CD4-positive, alpha-beta T cell treated with Interleukin-6 at 100 ng/mL for 8 hours (primary cell): ENCODE measurements at regions not wholly inside any gene's neighbourhood (a gene's known extent, or its start where the extent isn't known, plus 50 kb on each side); places are given as distances from the start of the nearest gene placed in this dataset.
"Not testable (repeated sequence)": the region's sequence is repeated elsewhere in the genome, so short reads cannot be mapped to it uniquely, and the experiment has no call there.

Experiments used
- DNase-seq: peaks from one replicate; pipeline ENCODE4 v3.0.0-alpha.2; 2020; ENCODE audit warnings: mixed read lengths, low spot score

DNA sequence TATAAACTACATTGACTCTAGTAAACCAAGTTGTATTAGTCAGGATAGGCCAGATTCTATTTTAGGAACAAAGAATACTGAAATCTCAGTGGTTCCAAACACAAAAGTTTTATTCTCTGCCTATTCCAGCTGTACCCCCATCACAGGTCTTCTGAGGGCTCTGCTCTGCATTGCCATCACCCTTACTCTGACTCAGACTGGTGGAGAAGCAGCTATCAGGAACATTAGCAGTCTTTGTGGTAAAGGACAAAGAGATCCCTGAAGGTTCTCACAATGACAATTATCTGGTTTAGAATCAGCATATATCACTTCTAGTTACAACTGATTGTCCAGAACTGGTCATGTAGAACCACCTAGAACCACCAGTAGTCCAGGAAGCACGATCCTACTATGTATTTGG, 251.1 kb downstream of the GLUD2 start:
- no peak for DNase-seq

DNA sequence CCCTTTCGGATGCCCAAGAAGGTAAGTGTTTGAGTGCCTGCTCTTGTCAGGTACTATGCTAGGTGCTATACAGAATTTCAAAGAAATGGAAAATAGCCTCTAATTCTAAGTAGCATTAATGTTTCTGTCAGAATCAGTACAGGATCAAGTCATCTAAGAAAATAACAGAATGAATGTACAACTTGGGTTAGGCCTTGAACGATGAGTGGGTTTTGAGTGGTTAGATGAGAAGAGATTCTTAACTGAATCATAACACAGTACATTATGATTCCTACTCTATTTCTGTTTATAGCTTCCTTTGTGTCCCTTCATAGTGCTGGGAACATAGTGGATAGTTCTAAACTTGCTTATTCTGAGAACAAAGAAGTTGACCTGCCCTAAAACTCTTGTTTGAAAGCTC, 253.9 kb downstream of the GLUD2 start:
- DNase-seq: no peak

DNA sequence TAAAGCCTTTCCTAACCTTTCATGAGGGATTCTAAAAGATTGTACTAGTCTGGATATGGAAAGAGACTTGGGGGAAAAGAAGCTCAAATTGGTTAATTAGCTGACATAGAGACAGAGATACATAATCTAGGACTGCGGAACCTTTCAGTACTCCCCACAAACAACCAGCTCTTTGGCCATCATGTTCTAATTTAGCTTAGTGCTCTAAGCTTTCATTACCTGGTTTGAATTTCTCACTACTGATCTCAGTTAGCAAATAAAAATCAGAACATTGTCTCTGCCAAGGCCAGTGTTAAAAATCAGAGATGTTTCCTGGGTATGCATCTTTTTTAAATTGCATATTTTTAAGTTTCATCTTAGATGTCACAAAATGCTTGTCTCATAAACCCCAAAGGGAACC, 254.4 kb downstream of the GLUD2 start:
- DNase-seq: no peak

DNA sequence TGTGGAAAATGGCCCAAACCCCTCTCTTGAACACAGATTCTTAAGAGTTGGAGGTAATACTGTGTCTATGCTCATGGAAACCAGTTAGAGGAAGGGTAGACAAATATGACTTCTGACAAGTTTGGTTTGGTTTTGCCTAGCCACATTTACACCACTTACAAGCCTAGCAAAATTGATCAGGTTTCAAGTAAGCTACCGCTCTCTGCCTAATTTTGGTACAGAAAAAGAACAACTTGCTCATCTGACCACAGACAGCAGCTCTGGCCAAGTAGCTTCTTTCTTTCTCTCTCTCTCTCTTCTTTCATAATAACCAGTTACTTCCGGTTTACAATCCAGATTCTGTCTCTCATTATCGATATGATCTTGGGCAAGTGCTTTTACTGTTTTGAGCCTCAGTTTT, 260.0 kb downstream of the GLUD2 start:
- no peak for DNase-seq

DNA sequence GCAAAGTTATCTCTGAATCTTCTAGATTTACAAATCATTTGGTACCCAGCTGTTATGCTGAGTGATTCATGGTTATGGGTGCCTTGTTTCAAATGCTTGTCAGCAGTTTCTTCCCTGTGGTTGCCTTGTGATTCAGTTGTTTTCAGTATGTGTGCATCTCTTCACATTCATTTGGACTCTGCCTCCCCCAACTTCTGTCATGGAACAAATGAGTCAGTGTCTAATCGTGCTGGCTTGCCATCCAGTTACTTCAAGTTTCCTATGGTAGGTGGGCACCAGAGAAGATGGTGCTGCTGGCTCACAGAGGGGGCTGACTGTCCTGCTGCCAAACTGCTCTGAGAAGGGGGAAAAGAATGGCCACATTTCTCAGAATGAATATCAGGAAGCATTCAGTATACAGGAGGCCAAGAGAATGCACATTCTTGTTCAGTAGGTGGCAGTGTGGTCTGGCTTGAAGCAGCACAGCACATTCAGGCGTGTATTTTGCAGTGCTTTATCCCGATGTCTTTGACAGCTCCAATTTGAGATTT, 260.9 kb downstream of the GLUD2 start:
- DNase-seq: no peak

DNA sequence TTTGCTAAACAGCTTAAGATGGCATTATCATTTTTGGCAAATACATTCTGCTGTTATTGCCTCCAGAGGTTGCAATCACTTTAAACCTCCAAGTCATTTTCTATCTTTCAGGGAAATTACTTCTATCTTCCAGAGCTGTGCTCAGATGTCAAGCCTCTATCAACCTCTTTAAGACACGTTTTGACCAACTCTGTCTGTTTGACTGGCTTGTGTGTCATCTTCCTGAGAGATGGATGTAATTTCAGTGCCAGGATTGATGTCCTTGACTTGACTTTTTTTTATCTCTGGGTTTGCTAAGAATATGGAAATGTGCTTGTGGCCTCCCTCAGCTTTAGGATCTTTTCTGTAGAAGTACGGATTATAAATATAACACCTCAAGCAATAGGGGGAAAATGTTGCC, 263.4 kb downstream of the GLUD2 start:
- no peak for DNase-seq

DNA sequence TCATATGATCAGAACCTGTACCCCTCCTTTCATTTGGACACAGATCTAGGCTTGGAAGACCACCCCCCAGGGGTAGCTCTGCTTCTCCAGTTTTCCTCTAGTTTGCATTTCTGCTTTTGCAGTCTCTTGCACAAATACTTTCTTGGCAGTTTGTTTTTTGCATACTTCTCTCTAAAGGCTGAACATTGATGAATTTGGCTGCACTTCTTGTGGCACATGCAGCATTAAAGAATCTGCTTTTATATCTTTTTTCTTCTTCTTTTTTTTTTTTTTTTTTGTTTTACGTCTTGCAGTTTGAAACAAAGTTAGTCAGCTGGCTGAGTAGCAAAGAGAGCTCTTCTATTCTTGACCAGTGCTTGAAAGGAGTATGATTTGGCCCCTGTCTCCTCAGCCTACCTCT, 273.0 kb downstream of the GLUD2 start:
- DNase-seq: no peak

DNA sequence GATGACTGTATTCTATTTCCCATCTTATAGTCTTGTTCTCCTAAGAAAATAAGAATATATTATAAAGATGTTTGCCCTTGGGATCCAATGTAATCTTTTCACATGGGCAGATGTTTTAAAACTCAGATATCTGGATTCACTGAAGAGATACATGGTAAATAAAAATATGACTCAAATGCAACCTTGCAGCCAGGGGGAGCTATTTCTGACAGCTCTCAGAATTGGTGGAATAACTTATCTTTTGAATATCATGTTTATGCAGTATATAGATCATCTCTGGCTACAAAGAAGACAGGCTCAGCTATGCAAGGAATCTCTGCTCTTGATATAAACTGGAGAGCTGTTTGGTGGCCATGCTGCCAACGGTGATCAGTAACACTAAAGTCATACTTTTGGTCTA, 274.7 kb downstream of the GLUD2 start:
- no peak for DNase-seq

DNA sequence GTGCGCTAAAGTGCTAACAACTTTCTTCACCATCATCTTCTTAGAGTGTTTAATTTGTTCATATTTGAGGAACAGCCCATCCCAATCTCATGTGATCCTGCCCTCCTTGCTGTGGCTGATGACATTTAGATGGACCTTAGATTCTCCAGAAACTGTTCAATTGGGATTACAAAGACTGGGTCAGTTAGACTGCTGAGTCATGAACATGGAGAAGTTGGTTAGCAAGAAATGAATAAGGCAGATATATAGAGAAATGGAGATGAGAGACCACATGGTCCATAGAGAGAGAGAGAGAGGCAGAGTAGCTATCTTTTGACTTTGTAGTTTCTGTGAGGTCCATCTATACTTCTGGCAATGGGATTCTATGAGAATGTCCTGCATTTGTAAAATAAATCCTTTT, 275.9 kb downstream of the GLUD2 start:
- DNase-seq: no peak

DNA sequence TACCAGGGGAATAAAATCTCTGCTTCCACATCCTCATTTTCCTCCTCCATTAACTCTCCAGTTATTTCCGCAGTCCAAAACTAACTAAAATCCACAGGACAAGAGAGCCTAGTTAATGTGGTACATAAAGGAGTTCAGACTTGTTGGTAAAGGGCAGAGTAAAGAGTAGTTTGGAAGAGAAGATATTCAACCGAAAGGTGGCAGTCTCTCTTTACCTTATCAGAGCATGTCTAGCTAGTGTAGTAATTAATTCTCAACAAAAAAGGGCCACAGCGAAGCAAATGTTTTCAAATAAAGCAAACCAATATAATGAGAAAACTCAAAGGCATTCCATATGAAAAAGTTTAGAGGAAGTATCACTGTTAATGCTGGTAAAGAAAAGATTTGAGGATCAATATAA, 286.5 kb downstream of the GLUD2 start:
- DNase-seq: no peak

DNA sequence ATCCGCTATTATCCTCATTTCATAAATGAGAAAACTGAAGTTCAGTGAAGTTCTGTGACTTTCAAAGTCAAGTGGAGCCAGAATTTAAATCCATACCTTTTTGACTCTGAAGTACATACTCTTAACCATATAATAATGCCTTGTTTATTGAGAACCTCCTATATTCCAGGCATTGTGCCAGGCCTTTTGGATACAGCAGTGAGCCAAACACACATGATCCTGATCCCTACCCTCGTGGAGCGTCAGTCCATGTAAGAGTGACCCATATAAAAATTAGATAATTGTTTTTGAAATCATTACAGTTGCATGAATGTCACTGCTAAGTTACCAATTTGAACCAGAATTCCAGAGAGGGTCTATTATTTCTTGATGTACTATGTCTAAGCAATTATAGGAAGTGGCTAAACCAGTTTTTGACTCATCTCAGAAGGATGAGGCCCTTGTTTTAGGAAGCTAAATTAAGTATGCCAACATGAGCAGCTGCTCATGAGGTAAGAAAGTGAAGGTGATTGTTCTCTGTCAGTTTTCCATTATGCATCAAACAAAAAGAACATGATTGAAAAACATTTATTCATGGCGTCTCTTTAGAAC, 289.5 kb downstream of the GLUD2 start:
- no peak for DNase-seq

DNA sequence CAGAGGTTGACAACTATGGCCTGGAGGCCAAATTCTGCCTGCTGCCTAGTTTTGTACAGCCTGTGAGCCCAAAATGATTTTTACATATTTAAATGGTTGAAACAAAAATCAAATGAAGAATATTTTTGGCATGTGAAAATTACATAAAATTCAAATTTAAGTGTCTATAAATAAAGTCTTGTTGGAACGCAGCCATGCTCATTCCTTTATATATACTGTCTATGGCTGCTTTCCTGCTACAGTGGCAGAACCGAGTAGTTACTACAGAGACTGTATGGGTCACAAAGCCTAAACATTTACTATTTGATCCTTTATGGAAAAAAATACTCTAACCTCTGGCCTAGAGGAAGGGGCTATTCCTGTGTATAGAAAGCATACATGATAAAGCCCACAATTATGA, 290.4 kb downstream of the GLUD2 start:
- DNase-seq: no peak

DNA sequence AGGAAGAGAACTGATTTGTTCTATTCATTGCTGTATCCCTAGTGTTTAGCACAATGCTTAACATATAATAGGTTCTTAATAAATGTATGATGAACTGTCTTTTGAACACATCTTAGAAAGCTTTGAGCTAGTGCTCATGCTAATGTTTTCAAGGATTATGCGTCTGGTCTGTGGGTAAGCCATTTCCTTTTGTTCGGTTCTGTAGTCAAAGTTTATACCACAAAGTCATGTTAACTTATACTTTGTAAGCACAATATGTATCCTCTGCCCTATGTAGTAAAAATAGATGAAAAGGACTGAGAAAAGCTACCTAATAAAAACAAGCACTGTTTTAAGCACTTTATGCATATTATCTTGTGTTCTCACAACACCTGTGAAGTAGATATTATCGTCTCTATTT, 301.9 kb downstream of the GLUD2 start:
- no peak for DNase-seq

DNA sequence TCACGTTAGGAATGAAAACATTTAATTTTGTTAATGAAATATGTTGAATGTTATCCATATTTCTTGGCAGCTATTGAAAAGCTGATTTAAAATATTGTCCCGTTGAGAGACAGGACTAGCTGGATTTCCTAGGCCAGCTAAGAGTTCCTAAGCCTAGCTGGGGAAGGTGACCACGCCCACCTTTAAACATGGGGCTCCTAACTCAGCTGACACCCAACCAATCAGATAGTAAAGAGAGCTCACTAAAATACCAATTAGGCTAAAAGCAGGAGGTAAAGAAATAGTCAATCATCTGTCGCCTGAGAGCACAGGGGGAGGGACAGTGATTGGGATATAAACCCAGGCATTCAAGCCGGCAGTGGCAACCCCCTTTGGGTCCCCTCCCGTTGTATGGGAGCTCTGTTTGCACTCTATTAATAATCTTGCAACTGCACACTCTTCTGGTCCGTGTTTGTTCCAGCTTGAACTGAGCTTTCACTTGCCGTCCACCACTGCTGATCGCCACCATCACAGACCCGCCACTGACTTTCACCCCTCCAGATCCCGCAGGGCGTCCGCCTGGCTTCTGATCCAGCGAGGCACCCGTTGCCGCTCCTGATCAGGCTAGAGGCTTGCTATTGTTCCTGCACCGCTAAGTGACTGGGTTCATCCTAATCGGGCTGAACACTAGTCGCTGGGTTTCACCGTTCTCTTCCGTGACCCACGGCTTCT, 308.9 kb downstream of the GLUD2 start:
- DNase-seq: no peak

DNA sequence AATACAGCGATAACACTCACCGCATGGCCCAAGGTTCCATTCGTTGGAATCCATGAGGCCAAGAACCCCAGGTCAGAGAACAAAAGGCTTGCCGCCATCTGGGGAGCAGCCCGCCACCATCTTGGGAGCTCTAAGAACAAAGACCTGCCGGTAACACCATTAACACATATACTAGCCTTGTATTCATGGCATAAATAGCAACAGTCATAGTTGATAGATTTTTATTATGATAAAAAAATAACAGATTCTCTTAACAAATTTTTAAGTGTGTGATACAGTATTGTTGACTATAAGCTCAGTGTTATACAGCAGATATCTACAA, 309.4 kb downstream of the GLUD2 start:
- DNase-seq: no peak

DNA sequence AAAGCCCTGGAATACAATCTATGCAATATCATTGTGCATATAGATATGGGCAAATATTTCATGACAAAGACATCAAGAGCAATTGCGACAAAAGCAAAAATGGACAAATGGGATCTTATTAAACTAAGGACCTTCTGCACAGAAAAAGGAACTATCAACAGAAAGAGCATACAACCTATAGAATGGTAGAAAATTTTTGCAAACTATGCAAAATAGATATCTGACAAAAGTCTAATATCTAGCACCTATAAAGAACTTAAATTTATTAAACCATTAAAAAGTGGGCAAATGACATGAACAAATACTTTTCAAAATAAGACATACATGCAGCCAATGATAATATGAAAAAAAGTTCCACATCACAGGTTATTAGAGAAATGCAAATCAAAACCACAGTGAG, 312.9 kb downstream of the GLUD2 start:
- DNase-seq: no peak

DNA sequence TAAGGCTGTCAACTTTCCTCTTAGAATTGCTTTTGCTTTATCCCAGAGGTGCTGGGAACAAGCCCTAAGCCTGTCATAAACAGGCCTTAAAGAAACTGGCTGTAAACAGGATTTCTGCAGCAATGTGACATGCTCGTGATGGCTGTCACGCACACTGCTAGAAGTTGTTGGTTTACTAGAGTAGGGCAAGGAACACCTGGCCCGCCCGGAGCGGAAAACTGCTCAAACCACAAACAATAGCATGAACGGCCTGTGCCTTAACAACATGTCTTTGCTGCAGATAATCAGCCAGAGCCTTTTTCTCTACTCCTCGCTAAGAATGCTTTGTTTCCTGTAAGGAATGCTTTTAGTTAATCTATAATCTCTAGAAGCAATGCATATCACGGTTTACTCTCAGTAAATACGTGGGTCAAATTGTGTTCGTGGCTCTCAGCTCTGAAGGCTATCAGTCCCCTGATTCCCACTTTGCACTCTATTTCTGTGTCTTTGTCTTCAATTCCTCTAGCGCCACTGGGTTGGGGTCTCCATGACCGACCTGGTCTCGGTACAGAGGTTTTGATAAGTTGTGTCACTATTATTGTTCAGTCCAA, 318.3 kb downstream of the GLUD2 start:
- no peak for DNase-seq

DNA sequence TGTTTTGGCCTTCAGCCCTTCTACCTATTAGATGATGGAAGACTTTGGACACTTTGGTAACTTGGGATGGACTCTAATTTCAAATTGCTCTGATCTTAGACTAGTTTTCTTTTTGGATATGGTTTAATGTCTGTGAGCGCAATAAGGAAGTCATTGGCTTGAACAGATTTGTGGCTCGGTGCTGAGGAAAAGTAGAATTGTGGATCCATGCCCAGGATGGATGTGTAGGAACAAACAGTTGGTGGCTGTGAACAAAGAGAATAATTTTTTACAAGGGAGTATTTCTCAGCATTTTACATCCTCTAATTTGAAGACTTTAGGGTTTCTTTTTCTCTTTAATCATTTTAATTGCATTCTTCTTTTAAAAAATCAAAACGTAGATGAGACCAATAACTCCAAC, 327.1 kb downstream of the GLUD2 start:
- no peak for DNase-seq

DNA sequence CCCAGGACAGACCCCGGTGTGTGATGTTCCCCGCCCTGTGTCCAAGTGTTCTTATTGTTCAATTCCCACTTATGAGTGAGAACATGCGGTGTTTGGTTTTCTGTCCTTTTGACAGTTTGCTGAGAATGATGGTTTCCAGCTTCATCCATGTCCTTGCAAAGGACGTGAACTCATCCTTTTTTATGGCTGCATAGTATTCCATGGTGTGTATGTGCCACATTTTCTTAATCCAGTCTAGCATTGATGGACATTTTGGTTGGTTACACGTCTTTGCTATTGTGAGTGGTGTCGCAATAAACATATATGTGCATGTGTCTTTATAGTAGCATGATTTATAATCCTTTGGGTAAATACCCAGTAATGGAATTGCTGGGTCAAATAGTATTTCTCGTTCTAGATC, 334.5 kb downstream of the GLUD2 start:
- not testable (repeated sequence) for DNase-seq

DNA sequence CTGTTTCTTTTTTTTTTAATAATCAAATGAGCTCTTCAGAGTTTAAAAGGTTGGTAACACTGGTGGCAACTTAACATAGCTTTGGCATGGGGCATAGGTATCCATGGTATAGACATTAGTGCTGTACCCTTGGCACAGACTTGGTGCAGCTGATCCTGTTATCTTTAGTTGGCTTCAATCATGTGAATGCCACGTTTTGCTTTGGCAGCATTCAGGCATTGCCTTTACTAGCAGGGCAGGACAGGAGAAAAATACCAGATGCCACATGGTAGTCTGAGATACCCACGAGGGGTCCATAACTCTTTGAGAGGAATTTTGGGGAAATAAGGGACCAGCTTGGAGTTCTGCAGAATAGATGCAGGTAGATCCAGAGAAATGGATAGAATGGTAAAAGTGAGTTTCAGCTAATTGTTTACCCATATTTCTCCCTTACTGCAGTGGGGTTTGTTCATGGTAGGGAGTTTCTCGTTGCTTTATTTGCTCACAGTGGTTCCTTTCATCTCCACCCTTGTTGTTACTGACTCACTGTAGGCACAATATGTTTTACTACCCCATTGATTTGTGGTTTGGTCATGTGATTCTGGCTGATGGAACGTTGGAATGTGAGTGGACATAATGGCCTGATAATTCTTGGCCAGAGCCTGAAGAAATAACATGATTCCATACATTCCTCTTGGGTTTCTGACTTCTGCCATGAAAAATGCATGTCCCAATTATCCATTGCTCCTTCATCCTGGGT, 342.7 kb downstream of the GLUD2 start:
- no peak for DNase-seq

DNA sequence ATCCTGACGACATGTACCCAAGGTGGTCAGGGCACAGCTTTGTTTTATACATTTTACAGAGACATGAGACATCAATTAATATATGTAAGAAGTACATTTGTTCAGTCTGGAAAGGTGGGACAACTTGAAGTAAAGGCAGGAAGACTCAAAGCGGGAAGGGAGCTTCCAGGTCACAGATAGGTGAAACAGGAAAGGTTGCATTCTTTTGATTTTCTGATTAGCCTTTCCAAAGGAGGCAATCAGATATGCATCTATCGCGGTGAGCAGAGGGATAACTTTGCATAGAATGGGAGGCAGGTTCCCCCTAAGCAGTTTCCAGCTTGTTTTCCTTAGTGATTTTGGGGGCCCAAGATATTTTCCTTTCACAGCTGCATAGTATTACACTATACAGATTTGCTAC, 358.4 kb downstream of the GLUD2 start:
- no peak for DNase-seq

DNA sequence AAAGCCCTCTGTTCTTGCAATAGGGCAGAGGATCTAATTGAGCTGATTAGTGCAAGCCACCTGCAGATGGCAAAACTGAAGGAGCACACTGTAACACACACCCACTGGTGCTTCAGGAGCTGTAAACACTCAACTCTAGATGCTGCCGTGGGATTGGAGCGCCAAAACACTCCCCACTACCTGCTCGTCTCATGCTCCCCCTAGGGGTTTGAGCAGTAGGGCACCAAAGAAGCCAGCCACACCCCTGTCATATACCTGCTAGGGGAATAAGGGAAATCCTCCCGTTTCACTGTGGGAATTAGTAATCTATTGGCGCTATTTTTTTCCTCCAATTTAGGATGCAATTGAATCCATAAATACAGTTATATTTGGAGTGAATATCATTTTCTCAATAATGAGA, 360.2 kb downstream of the GLUD2 start:
- no peak for DNase-seq

DNA sequence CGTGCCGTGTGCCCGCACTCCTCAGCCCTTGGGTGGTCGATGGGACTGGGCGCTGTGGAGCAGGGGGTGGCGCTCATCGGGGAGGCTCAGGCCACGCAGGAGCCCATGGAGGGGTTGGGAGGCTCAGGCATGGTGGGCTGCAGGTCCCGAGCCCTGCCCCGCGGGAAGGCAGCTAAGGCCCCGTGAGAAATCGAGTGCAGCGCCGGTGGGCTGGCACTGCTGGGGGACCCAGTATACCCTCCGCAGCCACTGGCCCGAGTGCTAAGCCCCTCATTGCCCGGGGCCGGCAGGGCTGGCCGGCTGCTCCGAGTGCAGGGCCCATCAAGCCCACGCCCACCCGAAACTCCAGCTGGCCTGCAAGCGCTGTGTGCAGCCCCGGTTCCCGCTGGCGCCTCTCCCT, 384.1 kb downstream of the GLUD2 start:
- DNase-seq: not testable (repeated sequence)
